ENCODE measurements at regions not wholly inside any gene's neighbourhood (a gene's known extent, or its start where the extent isn't known, plus 50 kb on each side); places are given as distances from the start of the nearest gene placed in this dataset.

DNA sequence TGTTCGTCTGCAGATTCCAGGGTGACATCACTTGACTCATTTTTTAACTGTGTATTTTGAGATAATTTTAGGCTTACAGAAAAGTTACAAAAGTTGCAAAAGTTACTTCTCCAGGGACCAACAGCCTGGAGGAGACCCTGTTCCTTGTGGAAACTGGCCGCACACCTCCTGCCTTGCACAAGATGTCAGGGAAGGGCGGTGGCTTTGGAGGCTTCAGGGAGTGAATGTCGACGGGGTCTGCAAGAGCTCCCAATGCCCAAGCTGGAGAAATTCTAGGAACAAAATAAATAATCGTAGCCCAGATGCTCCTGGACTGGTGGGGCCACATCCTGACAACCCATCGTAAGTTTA is 62.2 kb upstream of the FAM20C start:
- TF ChIP-seq CBX5 (IDR thresholded peaks at IDR 0.05; ENCODE audit: low read depth, low read length) (no peak), GABPA (IDR thresholded peaks at IDR 0.05; ENCODE audit: borderline replicate concordance, insufficient read depth, low read length) (no peak)

Data from H1 (cell line).